ENCODE measurements at regions not wholly inside any gene's neighbourhood (a gene's known extent, or its start where the extent isn't known, plus 50 kb on each side); places are given as distances from the start of the nearest gene placed in this dataset.

- H3K4me3 ChIP-seq (ENCODE audit: low read depth, low read length), result no peak overlapping the region
- no peak for TF ChIP-seq CTCF (conservative IDR thresholded peaks at IDR 0.05; ENCODE audit: low read depth, low read length)
- DNase-seq (ENCODE audit: low read depth), result no peak
These were observed 54.5 kb upstream of the PRICKLE1 start for GRCh38 chr12:42643881-42644579.

GRCh38 chr12:42641221-42641885 is 51.8 kb upstream of the PRICKLE1 start:
- no peak for DNase-seq (ENCODE audit: low read depth)
- no peak for TF ChIP-seq CTCF (conservative IDR thresholded peaks at IDR 0.05; ENCODE audit: low read depth, low read length)
- H3K4me3 ChIP-seq (ENCODE audit: low read depth, low read length), result no peak overlapping the region

- no peak for TF ChIP-seq CTCF (conservative IDR thresholded peaks at IDR 0.05; ENCODE audit: low read depth, low read length)
- H3K4me3 ChIP-seq (ENCODE audit: low read depth, low read length), result no peak overlapping the region
- DNase-seq (ENCODE audit: low read depth), result no peak
These were observed 50.8 kb upstream of the PRICKLE1 start for GRCh38 chr12:42640391-42640790.

- TF ChIP-seq CTCF (conservative IDR thresholded peaks at IDR 0.05; ENCODE audit: low read depth, low read length), result no peak
- H3K4me3 ChIP-seq (ENCODE audit: low read depth, low read length), result no peak overlapping the region
- no peak for DNase-seq (ENCODE audit: low read depth)
These were observed 50.0 kb upstream of the PRICKLE1 start for GRCh38 chr12:42639556-42639955.
